Peyer's patch (tissue), 4 donors: ENCODE measurements at regions not wholly inside any gene's neighbourhood (a gene's known extent, or its start where the extent isn't known, plus 50 kb on each side); places are given as distances from the start of the nearest gene placed in this dataset.

Experiments
- DNase-seq, 3 donors: peaks; one replicate each; pipeline ENCODE4 v3.0.0-alpha.2; 2017 to 2019
- H3K27ac ChIP-seq, 4 donors: fragments of 200-600 bp; sonication (generic); one replicate each; pipeline ENCODE4 v1.5.1; 2016 to 2019
- H3K27me3 ChIP-seq, 2 donors: fragments of 200-600 bp; sonication (generic); one replicate each; pipeline ENCODE4 v1.5.1; 2019
- H3K36me3 ChIP-seq, 3 donors: fragments of 200-600 bp; sonication (generic); one replicate each; pipeline ENCODE4 v1.5.1; 2016 to 2019
- H3K4me1 ChIP-seq, 4 donors: fragments of 200-600 bp; sonication (generic); one replicate each; pipeline ENCODE4 v1.5.1; 2016 to 2019
- H3K4me3 ChIP-seq, 4 donors: fragments of 200-600 bp; sonication (generic); 1 replicate in 3 of 4; 2 replicates in 1 of 4; pipeline ENCODE4 v1.5.1; 2016 to 2019; ENCODE audit warnings: mild to moderate bottlenecking in 1 of 4
- H3K9me3 ChIP-seq, 4 donors: fragments of 200-600 bp; sonication (generic); one replicate each; pipeline ENCODE4 v1.5.1; 2016 to 2019; ENCODE audit warnings: mild to moderate bottlenecking in 1 of 4
- CTCF ChIP-seq, 6 experiments: fragments of 450-650 bp in 4 of 6; fragments of 200-600 bp in 2 of 6; sonication (generic) in 1 of 6; IDR thresholded peaks; one replicate each; pipeline ENCODE4 v1.5.1; 2017 to 2019; ENCODE audit warnings: antibody characterized with exemption in 6 of 6, mild to moderate bottlenecking in 3 of 6, moderate library complexity in 1 of 6
- POLR2A ChIP-seq, 2 donors: fragments of 450-650 bp; IDR thresholded peaks; one replicate each; pipeline ENCODE4 v1.5.1; 2017; ENCODE audit warnings: antibody characterized with exemption in 2 of 2, mild to moderate bottlenecking in 2 of 2, moderate library complexity in 2 of 2

DNA sequence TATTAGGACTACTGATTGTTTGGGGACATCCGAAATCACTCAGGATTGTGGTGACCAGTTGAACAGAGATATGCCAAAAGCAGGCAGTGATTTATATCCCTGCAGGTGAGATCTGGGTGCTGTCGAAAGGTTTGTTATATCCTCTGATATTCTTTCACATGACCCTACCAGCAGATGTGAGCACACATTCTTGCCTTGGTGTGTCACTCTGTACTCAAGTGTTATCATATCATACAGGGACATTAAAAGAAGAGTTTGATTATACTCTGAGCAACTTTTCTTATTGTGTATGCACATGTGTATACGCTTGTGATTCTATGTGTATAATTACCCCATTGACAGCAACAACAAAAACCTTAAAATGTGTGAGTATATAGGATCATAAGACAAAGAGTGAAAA, 381.2 kb upstream of the IGFBP7 start:
- no peaks in the 10 kb centered on the region for H3K36me3 ChIP-seq
- no peaks in the 10 kb centered on the region for H3K9me3 ChIP-seq
- no peaks in the 10 kb centered on the region for H3K27me3 ChIP-seq
- H3K4me1 ChIP-seq: no peaks in the 10 kb centered on the region
- TF ChIP-seq POLR2A (IDR thresholded peaks at IDR 0.05) (no peak), CTCF (IDR thresholded peaks at IDR 0.05) (no peak)
- no peak overlapping the region for H3K4me3 ChIP-seq
- DNase-seq: no peak
- no peak overlapping the region for H3K27ac ChIP-seq

GRCh38 chr4:57490520-57491255, 380.5 kb upstream of the IGFBP7 start:
- TF ChIP-seq CTCF (IDR thresholded peaks at IDR 0.05) (no peak), POLR2A (IDR thresholded peaks at IDR 0.05) (no peak)
- Histone ChIP-seq H3K9me3 (no peaks in the 10 kb centered on the region), H3K36me3 (no peaks in the 10 kb centered on the region), H3K27ac (no peak overlapping the region), H3K4me1 (no peaks in the 10 kb centered on the region), H3K4me3 (no peak overlapping the region), H3K27me3 (no peaks in the 10 kb centered on the region)
- no peak for DNase-seq

GRCh38 chr4:57488366-57489162, 378.4 kb upstream of the IGFBP7 start:
- H3K9me3 ChIP-seq: no peaks in the 10 kb centered on the region
- no peaks in the 10 kb centered on the region for H3K36me3 ChIP-seq
- H3K27me3 ChIP-seq: no peaks in the 10 kb centered on the region
- no peak for DNase-seq
- no peaks in the 10 kb centered on the region for H3K4me1 ChIP-seq
- H3K4me3 ChIP-seq: no peak overlapping the region
- TF ChIP-seq POLR2A (IDR thresholded peaks at IDR 0.05): no peak
- H3K27ac ChIP-seq: no peak overlapping the region

- Histone ChIP-seq H3K27ac (no peak overlapping the region), H3K36me3 (no peaks in the 10 kb centered on the region)
- TF ChIP-seq POLR2A (IDR thresholded peaks at IDR 0.05) (no peak), CTCF (IDR thresholded peaks at IDR 0.05) (no peak)
These were observed 365.2 kb upstream of the IGFBP7 start for GRCh38 chr4:57475424-57475823.

GRCh38 chr4:57465321-57466056, 355.3 kb upstream of the IGFBP7 start:
- H3K9me3 ChIP-seq: no peaks in the 10 kb centered on the region

More at GRCh38 chr4:57475424-57475823, 365.2 kb upstream of the IGFBP7 start:
- no peaks in the 10 kb centered on the region for H3K4me1 ChIP-seq
- no peaks in the 10 kb centered on the region for H3K27me3 ChIP-seq
- H3K4me3 ChIP-seq: no peak overlapping the region
- H3K9me3 ChIP-seq: no peaks in the 10 kb centered on the region
- no peak for DNase-seq

More at GRCh38 chr4:57465321-57466056, 355.3 kb upstream of the IGFBP7 start:
- TF ChIP-seq POLR2A (IDR thresholded peaks at IDR 0.05): no peak
- no peak for TF ChIP-seq CTCF (IDR thresholded peaks at IDR 0.05)
- DNase-seq: no peak
- Histone ChIP-seq H3K36me3 (no peaks in the 10 kb centered on the region), H3K27ac (no peak overlapping the region), H3K27me3 (no peaks in the 10 kb centered on the region), H3K4me1 (no peaks in the 10 kb centered on the region), H3K4me3 (no peak overlapping the region)
